CD4-positive, CD25-positive, alpha-beta regulatory T cell (primary cell): ENCODE measurements at regions not wholly inside any gene's neighbourhood (a gene's known extent, or its start where the extent isn't known, plus 50 kb on each side); places are given as distances from the start of the nearest gene placed in this dataset.
"Not testable (repeated sequence)": the region's sequence is repeated elsewhere in the genome, so short reads cannot be mapped to it uniquely, and the experiment has no call there.

Experiments
- ATAC-seq, 2 donors: fragments of 150-1000 bp; cut with Tn5 transposase; one replicate each; pipeline ENCODE4 v1.10.0; 2021; ENCODE audit warnings: low read depth in 2 of 2, moderate number of reproducible peaks in 2 of 2, moderate library complexity in 1 of 2
- DNase-seq, 3 donors: peaks; one replicate each; pipeline versions ENCODE4 v3.0.0 to v3.0.0-alpha.2; 2012 to 2022; ENCODE audit warnings: mixed read lengths in 1 of 3
- H3K27ac ChIP-seq: one replicate; pipeline ENCODE4 v1.7.0; 2013; ENCODE audit warnings: mild to moderate bottlenecking, low read length; ENCODE audit not compliant: insufficient read depth, poor library complexity, severe bottlenecking
- H3K27me3 ChIP-seq: one replicate; pipeline ENCODE4 v1.7.0; 2013; ENCODE audit warnings: low read length; ENCODE audit not compliant: control insufficient read depth, insufficient read depth
- H3K36me3 ChIP-seq: one replicate; pipeline ENCODE4 v1.7.0; 2013; ENCODE audit warnings: mild to moderate bottlenecking, low read length, moderate library complexity; ENCODE audit not compliant: control insufficient read depth, insufficient read depth
- H3K4me1 ChIP-seq: 2 replicates; pipeline ENCODE4 v1.7.0; 2013; ENCODE audit warnings: mild to moderate bottlenecking, low read length; ENCODE audit not compliant: insufficient read depth, control insufficient read depth, poor library complexity, severe bottlenecking
- H3K4me3 ChIP-seq: one replicate; pipeline ENCODE4 v1.7.0; 2013; ENCODE audit warnings: low read depth, mild to moderate bottlenecking, low read length, moderate library complexity
- H3K9me3 ChIP-seq, 2 experiments: 1 replicate in 1 of 2; 2 replicates in 1 of 2; pipeline ENCODE4 v1.7.0; 2013; ENCODE audit warnings: low read length in 2 of 2, mild to moderate bottlenecking in 1 of 2, moderate library complexity in 1 of 2; ENCODE audit not compliant: control insufficient read depth in 2 of 2
- H3K27ac Mint-ChIP-seq, 3 donors: one replicate each; pipeline ENCODE4 v1.8.0; 2020 to 2022; ENCODE audit warnings: mild to moderate bottlenecking in 3 of 3, mixed read lengths in 3 of 3, moderate library complexity in 2 of 3
- H3K27me3 Mint-ChIP-seq: one replicate; pipeline ENCODE4 v1.8.0; 2022; ENCODE audit warnings: mild to moderate bottlenecking, mixed read lengths
- H3K36me3 Mint-ChIP-seq: one replicate; pipeline ENCODE4 v1.8.0; 2020; ENCODE audit warnings: mixed read lengths
- H3K4me1 Mint-ChIP-seq, 4 donors: one replicate each; pipeline ENCODE4 v1.8.0; 2020 to 2022; ENCODE audit warnings: mixed read lengths in 4 of 4, mild to moderate bottlenecking in 1 of 4
- H3K4me3 Mint-ChIP-seq, 4 donors: one replicate each; pipeline ENCODE4 v1.8.0; 2020 to 2022; ENCODE audit warnings: mild to moderate bottlenecking in 4 of 4, mixed read lengths in 4 of 4, moderate library complexity in 3 of 4
- H3K9me3 Mint-ChIP-seq, 7 donors: one replicate each; pipeline ENCODE4 v1.8.0; 2020 to 2022; ENCODE audit warnings: mixed read lengths in 7 of 7, mild to moderate bottlenecking in 3 of 7, moderate library complexity in 2 of 7

DNA sequence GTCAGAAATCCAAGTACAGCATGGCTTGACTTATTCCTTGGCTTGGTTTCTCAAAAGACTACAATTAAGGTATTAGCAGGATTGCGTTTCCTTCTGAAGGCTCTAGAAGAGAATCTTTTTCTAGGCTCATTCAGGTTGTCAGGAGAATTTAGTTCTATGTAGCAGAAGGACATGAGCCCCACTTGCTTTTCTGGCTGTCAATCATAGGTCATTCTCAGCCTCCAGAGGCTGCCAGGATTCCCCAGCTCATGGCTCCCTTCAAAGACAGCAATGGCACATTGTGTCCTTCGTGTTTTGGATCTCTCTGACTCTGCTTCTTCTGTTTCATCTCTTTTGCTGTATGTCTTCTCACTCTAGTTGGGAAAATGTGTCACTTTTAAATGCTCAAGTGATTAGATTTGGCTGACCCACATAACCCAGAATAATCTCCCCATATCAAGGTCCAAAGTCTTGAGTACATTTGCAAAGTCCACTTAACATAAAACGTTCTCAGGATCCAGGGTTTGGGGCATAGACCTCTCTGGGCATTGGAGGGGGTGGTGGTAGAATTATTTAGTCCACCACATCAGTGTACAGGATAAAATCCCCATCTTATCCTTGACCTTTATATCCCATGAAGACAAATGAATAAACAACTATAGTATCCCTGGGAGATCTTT, 126.7 kb upstream of the BCL9 start:
- no peak overlapping the region for H3K4me3 Mint-ChIP-seq
- Histone ChIP-seq H3K27me3 (peaks cover 4% of the 10 kb centered on the region), H3K4me1 (no peaks in the 10 kb centered on the region), H3K4me3 (no peak overlapping the region), H3K9me3 (peaks cover 0 to 4% of the 10 kb centered on the region in 2 experiments), H3K36me3 (no peaks in the 10 kb centered on the region), H3K27ac (no peak overlapping the region)
- no peak overlapping the region for H3K27ac Mint-ChIP-seq
- no peaks in the 10 kb centered on the region for H3K36me3 Mint-ChIP-seq
- peaks cover 0 to 4% (median 0%) of the 10 kb centered on the region in 7 donors for H3K9me3 Mint-ChIP-seq
- H3K27me3 Mint-ChIP-seq: peaks cover 16% of the 10 kb centered on the region
- DNase-seq (no peak), ATAC-seq (no peak)
- H3K4me1 Mint-ChIP-seq: no peaks in the 10 kb centered on the region

DNA sequence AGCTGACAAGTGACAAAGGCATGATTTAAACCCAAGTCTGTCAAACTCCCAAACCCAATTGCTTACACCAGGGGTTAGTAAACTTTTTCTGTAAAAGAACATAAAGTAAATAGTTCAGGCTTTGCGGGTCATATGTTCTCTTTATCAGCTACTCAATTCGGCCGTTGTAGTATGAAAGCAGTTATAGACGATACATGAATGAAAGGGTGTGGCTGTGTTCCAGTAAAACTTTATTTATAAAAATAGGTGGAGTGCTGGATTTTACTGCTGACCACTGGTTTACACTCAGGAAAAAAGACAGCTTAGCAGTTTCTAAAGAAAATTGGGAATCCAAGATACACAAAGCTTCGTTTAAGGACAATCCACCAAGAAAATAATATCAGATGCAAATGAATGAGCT, 124.3 kb upstream of the BCL9 start:
- no peaks in the 10 kb centered on the region for H3K36me3 Mint-ChIP-seq
- Histone ChIP-seq H3K27ac (no peak overlapping the region), H3K36me3 (no peaks in the 10 kb centered on the region), H3K27me3 (peaks cover 5% of the 10 kb centered on the region), H3K9me3 (no peaks in the 10 kb centered on the region), H3K4me3 (no peak overlapping the region), H3K4me1 (no peaks in the 10 kb centered on the region)
- no peak overlapping the region for H3K4me3 Mint-ChIP-seq
- no peaks in the 10 kb centered on the region for H3K4me1 Mint-ChIP-seq
- H3K27me3 Mint-ChIP-seq: peaks cover 13% of the 10 kb centered on the region
- no peak overlapping the region for H3K27ac Mint-ChIP-seq
- DNase-seq: no peak
- peaks cover 0 to 3% (median 0%) of the 10 kb centered on the region in 7 donors for H3K9me3 Mint-ChIP-seq
- ATAC-seq: no peak

DNA sequence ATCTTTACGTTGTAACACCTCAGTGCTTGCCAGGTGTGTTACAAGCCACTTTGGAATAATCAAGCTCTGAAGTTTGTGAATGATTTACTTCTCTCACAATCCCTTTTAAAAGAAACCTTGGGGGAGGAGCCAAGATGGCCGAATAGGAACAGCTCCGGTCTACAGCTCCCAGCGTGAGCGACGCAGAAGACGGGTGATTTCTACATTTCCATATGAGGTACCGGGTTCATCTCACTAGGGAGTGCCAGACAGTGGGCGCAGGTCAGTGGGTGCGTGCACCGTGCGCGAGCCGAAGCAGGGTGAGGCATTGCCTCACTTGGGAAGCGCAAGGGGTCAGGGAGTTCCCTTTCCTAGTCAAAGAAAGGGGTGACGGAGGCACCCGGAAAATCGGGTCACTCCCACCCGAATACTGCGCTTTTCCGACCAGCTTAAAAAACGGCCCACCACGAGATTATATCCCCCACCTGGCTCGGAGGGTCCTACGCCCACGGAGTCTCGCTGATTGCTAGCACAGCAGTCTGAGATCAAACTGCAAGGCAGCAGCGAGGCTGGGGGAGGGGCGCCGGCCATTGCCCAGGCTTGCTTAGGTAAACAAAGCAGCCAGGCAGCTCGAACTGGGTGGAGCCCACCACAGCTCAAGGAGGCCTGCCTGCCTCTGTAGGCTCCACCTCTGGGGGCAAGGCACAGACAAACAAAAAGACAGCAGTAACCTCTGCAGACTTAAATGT, 118.0 kb upstream of the BCL9 start:
- not testable (repeated sequence) for ATAC-seq

DNA sequence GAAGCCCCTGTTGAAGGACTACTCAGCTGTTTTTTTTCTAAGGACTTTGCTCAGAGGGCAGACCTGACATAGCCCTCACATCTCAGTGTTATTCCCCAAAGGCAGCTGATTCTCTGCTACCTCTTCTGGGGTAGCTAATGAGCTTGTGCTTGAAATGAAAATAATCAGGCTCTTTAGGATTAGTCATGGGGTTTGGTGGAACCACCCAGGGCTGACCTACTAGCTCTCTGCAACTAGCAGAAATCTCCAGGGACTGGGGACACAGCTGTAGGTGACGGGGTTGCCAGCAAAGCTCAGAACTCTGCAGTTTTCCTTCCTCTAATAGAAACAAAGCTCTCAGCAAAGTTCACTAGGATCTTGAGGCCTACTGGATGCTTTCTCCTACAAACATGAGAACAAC, 106.4 kb upstream of the BCL9 start:
- H3K9me3 ChIP-seq: no peaks in the 10 kb centered on the region
- Mint-ChIP-seq H3K4me1 (no peaks in the 10 kb centered on the region), H3K4me3 (no peak overlapping the region), H3K27me3 (peaks cover 13% of the 10 kb centered on the region), H3K36me3 (no peaks in the 10 kb centered on the region), H3K9me3 (peaks cover 0 to 6% (median 0%) of the 10 kb centered on the region in 7 donors), H3K27ac (no peak overlapping the region)
- H3K4me3 ChIP-seq: no peak overlapping the region
- peaks cover 12% of the 10 kb centered on the region for H3K27me3 ChIP-seq
- H3K27ac ChIP-seq: no peak overlapping the region
- no peak for DNase-seq
- no peak for ATAC-seq
- H3K36me3 ChIP-seq: no peaks in the 10 kb centered on the region
- no peaks in the 10 kb centered on the region for H3K4me1 ChIP-seq

More for the DNA sequence above, 118.0 kb upstream of the BCL9 start:
- DNase-seq, H3K4me3 ChIP-seq, H3K27ac ChIP-seq, H3K27me3 Mint-ChIP-seq, H3K9me3 Mint-ChIP-seq, H3K9me3 ChIP-seq, H3K36me3 Mint-ChIP-seq, H3K4me3 Mint-ChIP-seq, H3K27ac Mint-ChIP-seq, H3K27me3 ChIP-seq, H3K4me1 ChIP-seq, H3K36me3 ChIP-seq, H3K4me1 Mint-ChIP-seq: not testable (repeated sequence)

DNA sequence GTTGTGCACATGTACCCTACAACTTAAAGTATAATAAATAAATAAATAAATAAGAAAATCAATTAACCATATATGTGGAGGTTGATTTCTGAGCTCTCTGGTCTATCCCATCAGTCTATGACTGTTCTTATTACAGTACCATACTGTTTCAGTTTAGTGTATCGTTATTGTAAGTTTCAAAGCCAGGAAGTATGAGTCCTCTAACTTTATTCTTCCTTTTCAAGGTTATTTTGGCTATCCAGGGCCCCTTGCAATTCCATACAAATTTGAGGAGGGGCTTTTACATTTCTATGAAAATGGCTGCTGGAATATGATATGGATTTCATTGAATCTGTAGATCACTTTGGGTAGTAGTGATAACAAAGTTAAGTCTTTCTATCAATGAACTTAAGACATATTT, 96.9 kb upstream of the BCL9 start:
- Mint-ChIP-seq H3K9me3 (peaks cover 8 to 51% (median 23%) of the 10 kb centered on the region in 7 donors), H3K27ac (no peak overlapping the region), H3K4me3 (no peak overlapping the region), H3K36me3 (peaks cover 7% of the 10 kb centered on the region), H3K27me3 (peaks cover 10% of the 10 kb centered on the region), H3K4me1 (no peaks in the 10 kb centered on the region)
- Histone ChIP-seq H3K4me3 (no peak overlapping the region), H3K36me3 (no peaks in the 10 kb centered on the region), H3K27ac (no peak overlapping the region), H3K4me1 (no peaks in the 10 kb centered on the region), H3K9me3 (peaks cover 8 to 28% of the 10 kb centered on the region in 2 experiments), H3K27me3 (no peaks in the 10 kb centered on the region)
- no peak for DNase-seq
- no peak for ATAC-seq

DNA sequence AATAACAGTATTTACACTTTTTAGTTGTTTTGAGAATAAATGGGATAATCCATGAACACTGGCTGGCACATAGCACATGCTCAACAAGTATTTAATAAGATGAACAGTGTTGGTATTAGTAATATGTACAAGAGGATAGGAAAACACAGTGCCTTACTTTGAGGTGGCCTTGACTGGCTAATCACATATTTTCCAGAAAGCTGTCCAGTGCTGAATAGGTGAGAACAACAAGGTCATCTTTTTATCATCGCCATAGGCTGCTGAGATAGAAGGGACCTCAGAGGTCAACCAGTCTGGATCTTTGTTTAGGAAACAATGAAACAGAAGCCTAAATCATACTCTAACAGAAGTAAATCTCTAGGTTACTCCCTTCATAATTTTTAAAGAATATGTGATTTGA, 89.7 kb upstream of the BCL9 start:
- Histone ChIP-seq H3K4me1 (no peaks in the 10 kb centered on the region), H3K4me3 (no peak overlapping the region), H3K27me3 (no peaks in the 10 kb centered on the region), H3K36me3 (no peaks in the 10 kb centered on the region), H3K9me3 (peaks cover 0 to 2% of the 10 kb centered on the region in 2 experiments), H3K27ac (no peak overlapping the region)
- Mint-ChIP-seq H3K4me3 (no peak overlapping the region), H3K4me1 (no peaks in the 10 kb centered on the region), H3K9me3 (peaks cover 0 to 8% (median 4%) of the 10 kb centered on the region in 7 donors), H3K36me3 (peaks cover 4% of the 10 kb centered on the region), H3K27me3 (peaks cover 26% of the 10 kb centered on the region), H3K27ac (no peak overlapping the region)
- DNase-seq: no peak
- ATAC-seq: no peak

DNA sequence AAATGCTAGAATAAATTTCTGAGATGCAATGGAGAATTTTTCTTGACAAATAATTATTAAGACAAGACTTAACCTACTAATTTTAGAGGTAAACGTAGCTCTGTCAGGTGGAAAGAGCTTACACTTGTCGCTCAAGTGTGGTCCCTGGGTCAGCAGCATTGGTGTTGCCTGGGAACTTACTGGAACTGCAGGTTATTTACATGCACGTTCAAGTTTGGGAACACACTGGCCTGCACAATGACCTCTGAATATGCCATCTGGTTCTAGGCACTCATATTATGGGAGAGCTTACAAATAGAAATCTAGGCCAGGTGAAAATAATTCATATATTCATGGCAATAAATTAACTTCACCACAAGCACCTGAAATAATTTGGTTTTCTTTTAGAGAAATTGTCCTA, 88.5 kb upstream of the BCL9 start:
- Histone ChIP-seq H3K4me3 (no peak overlapping the region), H3K4me1 (no peaks in the 10 kb centered on the region), H3K27me3 (no peaks in the 10 kb centered on the region), H3K9me3 (no peaks in the 10 kb centered on the region), H3K27ac (no peak overlapping the region), H3K36me3 (no peaks in the 10 kb centered on the region)
- Mint-ChIP-seq H3K9me3 (peaks cover 0 to 2% (median 0%) of the 10 kb centered on the region in 7 donors), H3K4me1 (no peaks in the 10 kb centered on the region), H3K27ac (no peak overlapping the region), H3K27me3 (peaks cover 26% of the 10 kb centered on the region), H3K4me3 (no peak overlapping the region), H3K36me3 (no peaks in the 10 kb centered on the region)
- ATAC-seq (no peak), DNase-seq (no peak)

DNA sequence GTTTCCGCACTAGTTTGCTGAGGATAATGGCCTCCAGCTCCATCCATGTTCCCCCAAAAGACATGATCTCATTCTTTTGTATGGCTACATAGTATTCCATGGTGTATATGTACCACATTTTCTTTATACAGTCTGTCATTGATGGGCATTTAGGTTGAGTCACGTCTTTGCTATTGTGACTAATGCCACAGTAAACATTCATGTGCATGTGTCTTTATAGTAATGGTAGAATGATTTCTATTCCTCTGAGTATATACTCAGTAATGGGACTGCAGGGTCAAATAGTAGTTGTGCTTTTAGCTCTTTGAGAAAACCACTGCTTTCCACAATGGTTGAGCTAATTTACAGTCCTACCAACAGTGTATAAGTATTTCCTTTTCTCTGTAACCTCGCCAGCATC, 78.3 kb upstream of the BCL9 start:
- Mint-ChIP-seq H3K9me3 (peaks cover 4 to 22% (median 12%) of the 10 kb centered on the region in 7 donors), H3K27ac (no peak overlapping the region), H3K36me3 (no peaks in the 10 kb centered on the region), H3K4me1 (no peaks in the 10 kb centered on the region), H3K27me3 (peaks cover 23% of the 10 kb centered on the region), H3K4me3 (no peak overlapping the region)
- Histone ChIP-seq H3K4me1 (no peaks in the 10 kb centered on the region), H3K27ac (no peak overlapping the region), H3K4me3 (no peak overlapping the region), H3K9me3 (peaks cover 11% of the 10 kb centered on the region in 2 experiments), H3K27me3 (peaks cover 21% of the 10 kb centered on the region), H3K36me3 (no peaks in the 10 kb centered on the region)
- no peak for DNase-seq
- no peak for ATAC-seq
